ENCODE measurements at regions not wholly inside any gene's neighbourhood (a gene's known extent, or its start where the extent isn't known, plus 50 kb on each side); places are given as distances from the start of the nearest gene placed in this dataset.
"Not testable (repeated sequence)": the region's sequence is repeated elsewhere in the genome, so short reads cannot be mapped to it uniquely, and the experiment has no call there.

- intact Hi-C loops (cut with micrococcal nuclease): no loop called here
- no peaks in the 10 kb centered on the region for H3K79me2 ChIP-seq (ENCODE audit: control insufficient read depth, insufficient read depth, low read length)
- Mint-ChIP-seq H3K4me3 (no peak overlapping the region), H3K9me3 (ENCODE audit: insufficient read depth) (peaks cover 3% of the 10 kb centered on the region), H3K27ac (no peak overlapping the region), H3K27me3 (peaks cover 21% of the 10 kb centered on the region), H3K4me1 (no peaks in the 10 kb centered on the region)
- no peak overlapping the region for H3K4me2 ChIP-seq (replicated peaks; ENCODE audit: low read depth, low read length, poor library complexity, severe bottlenecking)
- ATAC-seq (ENCODE audit: low read depth) (no peak), DNase-seq (no peak)
- H3K27me3 ChIP-seq (replicated peaks in 1 of 4; ENCODE audit: control extremely low read depth in 1 of 4, control insufficient read depth in 3 of 4, insufficient read depth in 4 of 4, low read length in 3 of 4): peaks cover 0 to 7% (median 6%) of the 10 kb centered on the region in 4 experiments
- ChIA-PET POLR2A (interaction anchor here (0.7 kb wide), 1 partner anchor 12 kb away, joined by 3 read pairs; no protein-coding TSS in a partner anchor), CTCF (no interaction called here)
- H3K9ac ChIP-seq (ENCODE audit: low read length): no peak overlapping the region
- H3K4me3 ChIP-seq (ENCODE audit: control extremely low read depth in 1 of 5, extremely low read depth in 1 of 5, insufficient read depth in 1 of 5, low read depth in 2 of 5, low read length in 4 of 5): no peak overlapping the region
- H2AFZ ChIP-seq (ENCODE audit: insufficient read depth, low read depth, low read length, poor library complexity, severe bottlenecking): no peak overlapping the region
- no peaks in the 10 kb centered on the region for H3K36me3 ChIP-seq (replicated peaks in 1 of 2; ENCODE audit: control extremely low read depth in 1 of 2, control insufficient read depth in 1 of 2, extremely low read depth in 1 of 2, insufficient read depth in 2 of 2, low read length in 1 of 2)
- H3K4me1 ChIP-seq (ENCODE audit: control insufficient read depth in 2 of 2, insufficient read depth in 2 of 2, low read length in 2 of 2): no peaks in the 10 kb centered on the region
- H4K20me1 ChIP-seq (ENCODE audit: control insufficient read depth, insufficient read depth, low read length, poor library complexity, severe bottlenecking): no peaks in the 10 kb centered on the region
- no peak overlapping the region for H3K27ac ChIP-seq (ENCODE audit: low read length in 2 of 2)
- TF ChIP-seq EZH2 (IDR thresholded peaks at IDR 0.05; ENCODE audit: borderline replicate concordance, insufficient read depth, low read depth, low read length, poor library complexity, severe bottlenecking) (no peak), CTCF (IDR thresholded peaks at IDR 0.05) (no peak)
- WGBS (ENCODE audit: insufficient coverage): no CpG with 5 or more reads among the region's 2 CpGs
- H3K9me3 ChIP-seq (ENCODE audit: control extremely low read depth in 1 of 3, control insufficient read depth in 2 of 3, insufficient read depth in 1 of 3, low read length in 2 of 3): peaks cover 2 to 33% (median 24%) of the 10 kb centered on the region in 3 donors
Observed at GRCh38 chr17:28261219-28261618, 57.8 kb upstream of the TMEM97 start.

GRCh38 chr17:28262123-28262745 is 56.8 kb upstream of the TMEM97 start:
- 100% methylated on average over 5 of the region's 10 CpGs for WGBS (ENCODE audit: insufficient coverage)
- H3K27me3 ChIP-seq (replicated peaks in 1 of 4; ENCODE audit: control extremely low read depth in 1 of 4, control insufficient read depth in 3 of 4, insufficient read depth in 4 of 4, low read length in 3 of 4); H3K4me3 Mint-ChIP-seq; CTCF ChIA-PET; H3K27ac ChIP-seq (ENCODE audit: low read length in 2 of 2); ATAC-seq (ENCODE audit: low read depth); H3K4me1 Mint-ChIP-seq; H3K36me3 ChIP-seq (replicated peaks in 1 of 2; ENCODE audit: control extremely low read depth in 1 of 2, control insufficient read depth in 1 of 2, extremely low read depth in 1 of 2, insufficient read depth in 2 of 2, low read length in 1 of 2); H3K9ac ChIP-seq (ENCODE audit: low read length); POLR2A ChIA-PET; H3K79me2 ChIP-seq (ENCODE audit: control insufficient read depth, insufficient read depth, low read length); H3K27ac Mint-ChIP-seq; H3K4me2 ChIP-seq (replicated peaks; ENCODE audit: low read depth, low read length, poor library complexity, severe bottlenecking); H3K9me3 Mint-ChIP-seq (ENCODE audit: insufficient read depth); H3K4me3 ChIP-seq (ENCODE audit: control extremely low read depth in 1 of 5, extremely low read depth in 1 of 5, insufficient read depth in 1 of 5, low read depth in 2 of 5, low read length in 4 of 5); H2AFZ ChIP-seq (ENCODE audit: insufficient read depth, low read depth, low read length, poor library complexity, severe bottlenecking); DNase-seq; H4K20me1 ChIP-seq (ENCODE audit: control insufficient read depth, insufficient read depth, low read length, poor library complexity, severe bottlenecking); intact Hi-C loops (cut with micrococcal nuclease); H3K4me1 ChIP-seq (ENCODE audit: control insufficient read depth in 2 of 2, insufficient read depth in 2 of 2, low read length in 2 of 2): not testable (repeated sequence)
- H3K27me3 Mint-ChIP-seq: peaks cover 17% of the 10 kb centered on the region
- H3K9me3 ChIP-seq (ENCODE audit: control extremely low read depth in 1 of 3, control insufficient read depth in 2 of 3, insufficient read depth in 1 of 3, low read length in 2 of 3): peaks cover 2 to 41% (median 24%) of the 10 kb centered on the region in 3 donors

GRCh38 chr17:28264902-28265548 is 54.0 kb upstream of the TMEM97 start:
- H3K4me1 Mint-ChIP-seq; H3K27me3 ChIP-seq (replicated peaks in 1 of 4; ENCODE audit: control extremely low read depth in 1 of 4, control insufficient read depth in 3 of 4, insufficient read depth in 4 of 4, low read length in 3 of 4); H3K27ac ChIP-seq (ENCODE audit: low read length in 2 of 2); H3K4me3 ChIP-seq (ENCODE audit: control extremely low read depth in 1 of 5, extremely low read depth in 1 of 5, insufficient read depth in 1 of 5, low read depth in 2 of 5, low read length in 4 of 5); DNase-seq; H4K20me1 ChIP-seq (ENCODE audit: control insufficient read depth, insufficient read depth, low read length, poor library complexity, severe bottlenecking); intact Hi-C loops (cut with micrococcal nuclease); H3K79me2 ChIP-seq (ENCODE audit: control insufficient read depth, insufficient read depth, low read length); ATAC-seq (ENCODE audit: low read depth); POLR2A ChIA-PET; H3K4me3 Mint-ChIP-seq; H3K4me1 ChIP-seq (ENCODE audit: control insufficient read depth in 2 of 2, insufficient read depth in 2 of 2, low read length in 2 of 2); H3K4me2 ChIP-seq (replicated peaks; ENCODE audit: low read depth, low read length, poor library complexity, severe bottlenecking); H3K9me3 Mint-ChIP-seq (ENCODE audit: insufficient read depth); H3K27ac Mint-ChIP-seq; H2AFZ ChIP-seq (ENCODE audit: insufficient read depth, low read depth, low read length, poor library complexity, severe bottlenecking); CTCF ChIA-PET; H3K9ac ChIP-seq (ENCODE audit: low read length); H3K36me3 ChIP-seq (replicated peaks in 1 of 2; ENCODE audit: control extremely low read depth in 1 of 2, control insufficient read depth in 1 of 2, extremely low read depth in 1 of 2, insufficient read depth in 2 of 2, low read length in 1 of 2): not testable (repeated sequence)
- WGBS (ENCODE audit: insufficient coverage): 80% methylated on average over 5 of the region's 5 CpGs
- peaks cover 15% of the 10 kb centered on the region for H3K27me3 Mint-ChIP-seq
- H3K9me3 ChIP-seq (ENCODE audit: control extremely low read depth in 1 of 3, control insufficient read depth in 2 of 3, insufficient read depth in 1 of 3, low read length in 2 of 3): peaks cover 2 to 51% (median 24%) of the 10 kb centered on the region in 3 donors

Data from B cell (primary cell).